Breast epithelium (tissue), 4 donors: ENCODE measurements at regions not wholly inside any gene's neighbourhood (a gene's known extent, or its start where the extent isn't known, plus 50 kb on each side); places are given as distances from the start of the nearest gene placed in this dataset.

Experiments
- DNase-seq, 2 donors: peaks; one replicate each; pipeline ENCODE4 v3.0.0-alpha.2; 2019; ENCODE audit warnings: low spot score in 2 of 2
- H3K27ac ChIP-seq, 2 donors: fragments of 200-600 bp; sonication (generic) in 1 of 2; one replicate each; pipeline ENCODE4 v1.5.1; 2016 to 2019; ENCODE audit warnings: mild to moderate bottlenecking in 1 of 2
- H3K27me3 ChIP-seq, 2 donors: fragments of 200-600 bp; sonication (generic) in 1 of 2; one replicate each; pipeline versions ENCODE4 v1.5.1 to v1.6.0; 2017 to 2019; ENCODE audit warnings: control low read depth in 1 of 2, mild to moderate bottlenecking in 1 of 2
- H3K36me3 ChIP-seq: fragments of 200-600 bp; one replicate; pipeline ENCODE4 v1.5.1; 2019
- H3K4me1 ChIP-seq, 2 donors: fragments of 200-600 bp; sonication (generic); one replicate each; pipeline ENCODE4 v1.5.1; 2016 to 2019; ENCODE audit warnings: control low read depth in 1 of 2
- H3K4me3 ChIP-seq, 3 donors: fragments of 200-600 bp; sonication (generic); 1 replicate in 2 of 3; 2 replicates in 1 of 3; pipeline ENCODE4 v1.5.1; 2016 to 2019; ENCODE audit warnings: mild to moderate bottlenecking in 3 of 3, moderate library complexity in 2 of 3
- H3K9me3 ChIP-seq, 2 donors: fragments of 200-600 bp; sonication (generic) in 1 of 2; one replicate each; pipeline ENCODE4 v1.5.1; 2016 to 2019; ENCODE audit warnings: control low read depth in 1 of 2
- CTCF ChIP-seq, 3 donors: fragments of 450-650 bp; IDR thresholded peaks; one replicate each; pipeline ENCODE4 v1.5.1; 2016 to 2017; ENCODE audit warnings: antibody characterized with exemption in 3 of 3, mild to moderate bottlenecking in 3 of 3, moderate library complexity in 3 of 3
- POLR2A ChIP-seq: fragments of 450-650 bp; IDR thresholded peaks from one replicate; pipeline ENCODE4 v1.6.1; 2016; ENCODE audit warnings: antibody characterized with exemption, mild to moderate bottlenecking, moderate library complexity
- POLR2AphosphoS5 ChIP-seq, 3 donors: sonication (generic); formaldehyde crosslinking; IDR thresholded peaks; one replicate each; pipeline ENCODE4 v1.6.1; 2017; ENCODE audit warnings: antibody characterized with exemption in 3 of 3
- intact Hi-C: fragments of 100-400 bp; cut with DNase I; formaldehyde crosslinking; loops from one replicate; pipeline ENCODE4 v1.15.1; 2023; ENCODE audit warnings: low total_unique reads

DNA sequence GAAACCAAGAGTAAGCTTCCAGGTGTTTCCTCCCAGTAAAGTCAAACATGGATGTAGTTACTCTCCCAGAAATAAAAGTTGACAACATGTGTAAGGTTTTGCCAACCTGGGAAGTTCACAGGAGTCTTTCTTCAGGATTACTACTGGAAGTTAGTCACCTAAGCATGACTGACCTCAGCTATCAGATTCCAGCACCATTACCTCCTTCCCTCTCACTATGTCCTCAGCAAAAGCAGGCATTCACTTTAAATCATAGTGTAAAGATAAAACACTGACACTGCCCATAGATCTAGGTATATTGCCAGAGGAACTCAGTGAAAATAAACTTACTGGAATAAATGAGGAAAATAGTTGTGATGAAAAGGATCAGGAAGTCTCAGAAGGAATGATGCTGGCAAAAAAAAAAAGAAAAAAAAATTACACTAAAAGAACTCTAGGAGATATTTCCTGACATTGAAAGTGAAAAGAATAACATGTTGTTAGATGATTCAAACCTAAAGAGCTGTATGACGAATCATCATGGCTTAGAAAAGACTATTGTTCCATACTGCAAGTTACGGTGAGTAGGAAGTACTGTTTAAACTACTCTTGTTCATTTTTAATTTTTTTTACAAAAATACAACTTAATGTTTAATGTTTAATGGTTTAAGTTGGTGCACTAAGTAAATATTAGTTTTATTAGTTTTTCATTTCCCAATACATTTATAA lies 484.5 kb upstream of the ZNF804A start:
- no peak overlapping the region for H3K4me3 ChIP-seq
- H3K9me3 ChIP-seq = no peaks in the 10 kb centered on the region
- H3K36me3 ChIP-seq = no peaks in the 10 kb centered on the region
- H3K4me1 ChIP-seq = no peaks in the 10 kb centered on the region
- DNase-seq = no peak
- TF ChIP-seq POLR2AphosphoS5 (IDR thresholded peaks at IDR 0.05) (no peak), POLR2A (no peak), CTCF (IDR thresholded peaks at IDR 0.05) (no peak)
- intact Hi-C loops = loop anchor here (10.0 kb wide), 1 partner anchor 981 kb away; no protein-coding TSS in a partner anchor
- H3K27me3 ChIP-seq = no peaks in the 10 kb centered on the region
- H3K27ac ChIP-seq = no peak overlapping the region

- no peak for DNase-seq
- H3K4me3 ChIP-seq = no peak overlapping the region
- no peak overlapping the region for H3K27ac ChIP-seq
- no peaks in the 10 kb centered on the region for H3K4me1 ChIP-seq
- no peaks in the 10 kb centered on the region for H3K27me3 ChIP-seq
- intact Hi-C loops = loop anchor here (10.0 kb wide), 1 partner anchor 980 kb away; no protein-coding TSS in a partner anchor
- no peaks in the 10 kb centered on the region for H3K36me3 ChIP-seq
- no peak for TF ChIP-seq POLR2AphosphoS5 (IDR thresholded peaks at IDR 0.05)
- no peak for TF ChIP-seq CTCF (IDR thresholded peaks at IDR 0.05)
- TF ChIP-seq POLR2A = no peak
- no peaks in the 10 kb centered on the region for H3K9me3 ChIP-seq
Measured at GRCh38 chr2:184114439-184114838, 483.9 kb upstream of the ZNF804A start.

DNA sequence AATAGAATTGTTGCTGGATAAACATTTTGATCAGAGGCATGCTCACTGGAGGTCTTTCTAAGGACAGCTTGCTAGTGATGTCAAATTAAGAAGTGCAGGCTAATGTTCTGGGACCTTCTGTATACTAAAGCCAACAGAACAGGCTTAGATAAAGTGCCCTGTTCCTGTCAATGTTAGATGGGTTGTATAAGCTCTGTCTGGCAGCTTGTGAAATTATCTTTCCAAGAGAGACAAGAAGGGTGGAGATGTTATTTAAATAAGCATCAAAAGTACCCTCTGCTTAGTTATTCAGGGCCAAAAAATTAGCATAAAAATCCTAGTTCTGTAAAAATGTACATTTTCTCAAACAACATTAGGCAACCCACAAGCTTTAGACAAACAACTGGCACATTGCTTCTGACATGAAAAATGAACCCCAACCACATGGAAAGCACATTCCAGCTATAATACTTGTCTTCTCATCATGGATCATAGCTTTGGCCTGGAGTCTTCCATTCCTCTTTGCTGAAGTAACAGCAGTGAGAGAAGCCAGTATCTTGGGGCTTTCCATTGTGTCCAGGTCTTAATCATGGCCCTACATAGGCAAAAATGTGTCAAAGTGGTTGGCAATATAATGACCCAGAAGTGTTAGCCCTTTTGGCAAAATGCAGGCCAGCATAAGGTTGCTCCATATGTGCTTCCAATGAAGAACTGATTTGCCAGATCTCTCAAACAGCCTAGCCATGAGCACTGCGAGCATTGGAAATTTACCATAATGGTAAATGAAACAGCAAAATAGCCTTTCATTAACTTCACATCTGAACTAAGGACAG lies 478.1 kb upstream of the ZNF804A start:
- Histone ChIP-seq H3K27me3 (no peaks in the 10 kb centered on the region), H3K4me3 (no peak overlapping the region), H3K9me3 (no peaks in the 10 kb centered on the region), H3K36me3 (no peaks in the 10 kb centered on the region), H3K27ac (no peak overlapping the region), H3K4me1 (no peaks in the 10 kb centered on the region)
- DNase-seq = no peak
- intact Hi-C loops = loop anchor here (10.0 kb wide), 1 partner anchor 975 kb away; no protein-coding TSS in a partner anchor
- TF ChIP-seq POLR2A (no peak), CTCF (IDR thresholded peaks at IDR 0.05) (no peak), POLR2AphosphoS5 (IDR thresholded peaks at IDR 0.05) (no peak)

- no peak for DNase-seq
- no peaks in the 10 kb centered on the region for H3K27me3 ChIP-seq
Measured at GRCh38 chr2:184125867-184126266, 472.5 kb upstream of the ZNF804A start.

More at GRCh38 chr2:184125867-184126266, 472.5 kb upstream of the ZNF804A start:
- Histone ChIP-seq H3K9me3 (no peaks in the 10 kb centered on the region), H3K36me3 (no peaks in the 10 kb centered on the region), H3K4me1 (no peaks in the 10 kb centered on the region), H3K4me3 (no peak overlapping the region), H3K27ac (no peak overlapping the region)
- intact Hi-C loops = no loop called here
- TF ChIP-seq POLR2AphosphoS5 (IDR thresholded peaks at IDR 0.05) (no peak), CTCF (IDR thresholded peaks at IDR 0.05) (no peak), POLR2A (no peak)
